GM18502 (cell line): ENCODE measurements at regions not wholly inside any gene's neighbourhood (a gene's known extent, or its start where the extent isn't known, plus 50 kb on each side); places are given as distances from the start of the nearest gene placed in this dataset.
"Not testable (repeated sequence)": the region's sequence is repeated elsewhere in the genome, so short reads cannot be mapped to it uniquely, and the experiment has no call there.

ENCODE experiments used
- ATAC-seq: cut with Tn5 transposase; IDR thresholded peaks from one replicate; pipeline ENCODE4 v1.9.1; 2021; ENCODE audit warnings: mild to moderate bottlenecking; ENCODE audit not compliant: unreplicated experiment, poor library complexity

DNA sequence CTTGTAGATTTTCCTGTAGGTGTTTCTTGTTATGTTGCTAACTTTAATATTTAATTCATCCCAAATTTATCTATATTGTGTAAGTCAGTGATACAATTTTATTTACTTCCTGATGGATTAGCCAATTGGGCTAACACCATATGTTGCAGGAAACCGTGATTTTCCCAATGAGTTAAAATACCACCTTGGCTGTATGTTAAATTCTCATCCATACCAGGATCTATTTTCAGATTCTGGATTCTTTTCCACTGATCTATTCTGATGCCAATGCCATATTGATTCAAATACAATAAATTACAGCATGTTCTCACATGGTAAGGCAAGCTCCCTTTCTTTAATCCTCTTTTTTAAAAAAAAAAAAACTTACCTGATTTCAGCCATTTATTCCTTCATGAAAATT is 85.8 kb upstream of the DNAJC10 start:
- no peak for ATAC-seq

DNA sequence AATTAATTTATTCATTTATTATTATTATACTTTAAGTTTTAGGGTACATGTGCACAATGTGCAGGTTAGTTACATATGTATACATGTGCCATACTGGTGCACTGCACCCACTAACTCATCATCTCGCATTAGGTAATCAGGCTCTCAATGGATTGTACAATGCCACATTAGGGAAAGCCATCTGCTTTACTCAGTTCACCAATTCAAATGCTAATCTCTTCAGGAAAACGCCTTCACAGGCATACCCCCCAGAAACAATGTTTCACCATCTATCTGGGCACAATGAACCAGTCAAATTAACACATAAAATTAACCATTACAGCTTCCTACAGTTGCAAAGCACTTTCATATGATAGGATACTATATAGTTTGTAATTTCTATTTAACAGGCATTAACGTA is 84.8 kb upstream of the DNAJC10 start:
- no peak for ATAC-seq

DNA sequence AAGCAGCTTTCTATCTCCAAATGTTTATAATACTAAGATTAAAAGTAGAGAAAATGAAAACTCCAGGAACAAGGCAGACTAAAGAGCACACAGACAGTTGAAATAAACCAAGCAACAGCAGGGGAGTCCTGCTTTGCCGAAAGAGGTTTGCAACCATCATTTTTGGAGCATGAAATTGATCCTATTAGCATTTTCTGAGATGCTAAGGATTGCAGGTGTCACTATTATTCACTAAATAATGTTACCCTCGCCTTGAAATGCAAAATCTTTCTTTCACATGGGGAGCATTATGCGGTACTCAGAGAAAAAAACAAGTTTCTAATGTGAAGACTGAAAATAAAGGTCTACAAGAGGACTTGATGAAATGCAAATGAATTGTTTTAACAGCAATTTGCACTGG is 81.7 kb upstream of the DNAJC10 start:
- ATAC-seq: no peak

DNA sequence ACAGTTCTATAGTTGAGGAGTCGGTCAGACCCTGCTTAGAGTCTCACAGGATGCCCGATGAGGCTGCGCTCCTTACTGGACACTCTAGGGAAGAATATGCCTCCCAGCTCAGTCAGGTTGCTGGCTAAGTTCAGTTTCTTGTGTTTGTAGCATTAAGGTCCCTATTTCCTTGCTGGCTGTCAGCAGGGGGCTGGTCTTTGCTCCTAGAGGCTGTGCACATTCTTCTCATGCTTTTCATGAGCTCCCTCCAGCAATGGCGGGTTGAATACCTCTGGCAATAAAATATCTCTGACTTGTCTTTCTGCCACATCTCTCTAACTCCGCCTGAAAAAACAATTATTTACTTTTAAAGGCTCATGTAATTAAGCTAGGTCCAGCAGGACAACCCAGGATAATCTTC is 79.4 kb upstream of the DNAJC10 start:
- ATAC-seq: no peak

DNA sequence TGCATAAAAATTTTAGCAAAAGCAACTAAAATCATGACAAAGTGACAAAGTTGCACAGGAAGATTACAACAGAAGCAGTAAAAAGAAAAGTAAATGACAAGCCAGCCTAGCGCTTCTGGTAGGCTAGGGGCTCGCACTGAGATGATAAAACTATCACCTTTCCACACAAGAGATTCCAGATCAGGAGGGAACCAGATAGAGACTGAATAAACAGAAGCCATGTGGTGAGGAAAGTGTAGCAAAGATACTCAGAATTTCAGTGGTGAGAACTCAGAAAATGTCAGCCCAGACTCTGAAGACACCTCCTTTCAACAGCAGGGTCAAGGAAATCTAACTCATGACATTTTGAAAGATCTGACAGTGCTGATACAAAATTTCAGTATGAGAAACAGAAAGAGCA is 77.4 kb upstream of the DNAJC10 start:
- ATAC-seq: no peak

DNA sequence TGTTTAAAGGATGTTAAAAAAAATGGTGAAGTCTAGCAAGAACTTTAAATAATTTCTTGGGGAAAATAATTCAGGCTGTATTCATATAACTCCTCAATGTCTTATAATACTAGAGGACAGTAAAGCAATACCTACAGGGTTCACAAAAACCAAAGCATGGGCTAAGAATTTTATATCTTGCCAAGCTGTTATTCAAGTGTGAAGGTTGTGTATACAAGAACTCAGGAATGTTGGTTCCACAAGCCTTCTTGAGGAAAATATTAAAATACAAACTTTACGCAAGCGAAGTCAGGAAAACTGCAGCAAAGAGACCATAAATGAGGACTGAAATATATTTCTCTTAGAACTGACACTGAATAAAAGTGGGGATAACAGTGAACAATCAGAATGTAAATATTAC is 76.1 kb upstream of the DNAJC10 start:
- no peak for ATAC-seq

DNA sequence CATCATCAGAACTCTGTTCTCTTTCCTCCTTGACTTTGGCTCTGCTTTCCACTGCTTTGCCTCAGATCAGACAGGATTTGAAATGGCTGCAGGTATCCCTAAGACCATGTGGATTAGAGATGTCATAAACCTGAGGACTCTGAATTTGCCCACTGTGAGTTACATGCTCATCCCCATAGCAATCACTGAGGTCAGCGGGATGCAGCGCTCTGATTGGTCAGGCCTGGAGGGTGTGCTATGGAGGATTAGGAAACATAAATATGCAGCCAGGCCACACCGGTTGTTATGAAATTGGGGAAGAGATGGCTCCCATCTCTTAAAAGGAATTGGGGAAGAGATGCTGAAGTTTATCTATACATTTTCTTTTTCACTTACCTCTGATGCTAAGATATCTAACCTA is 73.7 kb upstream of the DNAJC10 start:
- peak; percentile 100 for ATAC-seq

DNA sequence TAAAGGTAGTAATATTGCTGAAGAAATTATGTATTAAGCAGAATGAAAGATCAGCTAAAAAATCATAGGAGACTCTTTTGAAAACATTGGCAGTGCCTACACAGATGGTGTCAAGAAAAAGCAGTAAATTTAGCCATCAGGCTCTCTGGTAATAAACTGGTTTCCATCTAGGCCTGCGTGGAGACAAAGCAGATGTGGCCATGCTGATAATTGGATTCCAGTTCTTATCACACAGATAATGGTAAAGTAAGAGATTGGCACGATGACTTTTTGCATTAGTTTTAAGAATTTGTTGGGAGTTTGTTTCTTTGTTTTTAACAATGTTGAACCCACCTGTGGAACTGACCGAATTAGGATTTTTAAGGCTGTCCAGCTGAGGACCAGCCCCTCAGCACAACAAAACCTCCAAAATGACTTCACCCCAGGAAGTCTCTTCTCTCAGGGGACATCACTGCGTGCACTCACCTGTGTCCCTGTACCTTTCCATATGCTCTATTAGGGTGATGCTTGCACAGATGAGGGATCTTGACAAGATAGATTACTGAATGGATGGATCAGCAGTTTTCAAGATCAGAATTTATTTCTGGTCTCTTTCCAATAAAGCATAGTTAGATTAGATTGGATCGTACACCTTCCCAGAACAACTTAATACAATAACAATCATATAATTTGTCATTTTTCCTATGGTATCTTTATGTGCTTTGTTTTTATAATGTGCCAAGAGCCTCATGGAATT is 69.1 kb upstream of the DNAJC10 start:
- ATAC-seq: no peak

DNA sequence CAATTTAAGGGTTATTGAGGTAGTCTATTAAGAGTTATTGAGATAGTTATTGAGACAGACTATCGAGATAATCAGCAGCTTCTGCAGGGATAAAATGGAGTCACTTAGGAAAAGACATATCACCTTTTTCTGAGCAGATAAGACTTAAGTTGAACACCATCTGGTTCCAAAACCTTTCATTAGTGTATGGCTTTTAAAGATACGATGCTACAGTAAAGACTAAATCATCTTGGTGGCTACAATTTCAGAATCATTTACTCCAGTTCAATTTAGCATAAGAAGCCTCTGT is 68.6 kb upstream of the DNAJC10 start:
- ATAC-seq: no peak

DNA sequence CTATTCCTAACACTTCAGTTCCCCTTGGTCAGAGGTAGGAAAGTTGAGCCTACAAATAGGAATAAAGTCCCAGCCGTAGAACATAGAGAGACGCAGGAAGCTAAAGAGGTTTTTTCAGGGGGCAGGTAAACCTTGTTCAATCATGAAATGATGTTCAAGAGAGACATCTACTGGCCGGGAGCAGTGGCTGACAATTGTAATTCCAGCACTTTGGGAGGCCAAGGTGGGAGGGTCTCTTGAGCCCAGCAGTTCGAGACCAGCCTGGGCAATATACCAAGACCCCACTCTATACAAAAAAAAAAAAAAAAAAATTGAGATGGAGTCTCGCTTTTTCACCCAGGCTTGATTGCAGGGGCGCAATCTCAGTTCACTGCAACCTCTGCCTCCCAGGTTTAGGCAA is 66.7 kb upstream of the DNAJC10 start:
- ATAC-seq: peak; percentile 43

DNA sequence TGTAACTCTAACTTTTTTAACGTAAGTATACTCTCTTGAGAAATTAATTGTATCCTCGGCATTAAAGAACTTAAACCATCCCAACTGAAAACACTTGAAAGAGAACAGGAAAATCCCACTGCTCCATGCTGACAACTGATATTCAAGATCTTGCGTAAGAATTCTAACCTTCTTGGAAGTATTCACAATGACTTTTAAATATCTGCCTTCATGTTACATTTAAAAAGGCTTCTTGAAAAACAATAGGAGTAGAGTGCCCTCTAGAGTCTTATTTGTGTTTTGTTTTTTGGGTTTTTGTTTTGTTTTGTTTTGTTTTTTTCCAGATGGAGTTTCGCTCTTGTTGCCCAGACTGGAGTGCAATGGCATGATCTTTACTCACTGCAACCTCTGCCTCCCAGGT is 65.4 kb upstream of the DNAJC10 start:
- ATAC-seq: no peak

DNA sequence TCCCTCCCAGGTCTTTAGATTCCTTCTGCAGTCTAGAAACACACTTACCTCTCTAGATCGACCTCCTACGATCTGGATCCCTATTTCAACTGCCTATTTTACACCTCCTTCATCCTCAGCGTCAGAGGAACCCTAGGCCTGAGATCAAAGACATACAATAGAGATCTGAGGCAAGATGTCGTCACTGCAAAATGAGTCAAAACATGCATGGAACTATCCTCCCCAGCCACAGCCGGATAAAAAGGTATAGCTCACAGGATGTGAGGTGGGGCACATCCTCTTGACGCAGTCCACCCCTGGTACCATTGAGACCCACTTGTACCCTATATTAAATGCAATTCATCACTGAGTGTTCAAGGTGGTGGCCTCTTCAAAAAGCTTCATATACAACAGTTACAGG is 63.7 kb upstream of the DNAJC10 start:
- ATAC-seq: no peak

DNA sequence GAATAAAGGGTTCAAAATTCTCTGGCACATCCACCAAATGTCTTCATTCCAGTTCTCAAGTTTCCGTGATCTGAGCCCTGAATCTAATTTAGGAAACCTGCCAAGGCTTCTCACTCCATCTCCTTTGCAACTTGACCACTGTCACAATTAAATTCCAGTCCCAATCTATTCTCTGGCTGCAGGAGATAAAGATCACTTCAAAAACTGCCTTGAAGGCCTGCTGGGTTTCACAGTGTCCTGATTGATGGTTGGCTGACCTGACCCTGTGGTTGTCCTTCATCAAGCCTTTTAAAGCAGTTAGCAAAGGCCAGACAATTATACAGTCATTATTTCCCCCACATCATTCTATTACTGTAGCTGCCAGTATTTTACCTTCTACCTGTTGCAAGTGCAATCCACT is 60.3 kb upstream of the DNAJC10 start:
- ATAC-seq: no peak

DNA sequence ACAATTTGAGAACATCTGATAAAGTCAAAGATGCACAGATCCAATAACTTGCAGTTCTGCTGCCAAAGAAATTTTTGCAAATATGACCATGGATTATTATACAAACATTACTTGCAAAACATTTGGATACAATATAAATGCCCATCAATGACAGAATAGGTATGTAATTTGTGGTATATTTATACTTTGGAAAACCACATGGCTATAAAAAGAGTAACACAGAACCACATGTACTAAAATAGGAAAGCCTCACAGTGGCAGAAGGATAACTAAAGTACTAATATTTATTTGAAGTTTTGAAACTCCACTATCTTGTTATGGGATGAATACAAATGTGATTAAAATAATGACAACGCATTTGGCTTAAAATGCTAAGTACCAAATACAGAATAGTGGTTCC is 51.8 kb upstream of the DNAJC10 start:
- no peak for ATAC-seq

DNA sequence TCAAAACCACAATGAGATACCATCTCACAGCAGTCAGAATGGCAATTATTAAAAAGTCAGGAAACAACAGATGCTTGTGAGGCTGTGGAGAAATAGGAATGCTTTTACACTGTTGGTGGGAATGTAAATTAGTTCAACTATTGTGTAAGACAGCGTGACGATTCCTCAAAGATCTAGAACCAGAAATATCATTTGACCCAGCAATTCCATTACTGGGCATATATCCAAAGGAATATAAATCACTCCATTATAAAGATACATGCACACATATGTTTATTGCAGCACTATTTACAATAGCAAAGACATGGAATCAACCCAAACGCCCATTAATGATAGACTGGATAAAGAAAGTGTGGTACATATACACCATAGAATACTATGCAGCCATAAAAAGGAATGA is 50.6 kb upstream of the DNAJC10 start:
- not testable (repeated sequence) for ATAC-seq
